ENCODE measurements at regions not wholly inside any gene's neighbourhood (a gene's known extent, or its start where the extent isn't known, plus 50 kb on each side); places are given as distances from the start of the nearest gene placed in this dataset.

DNA sequence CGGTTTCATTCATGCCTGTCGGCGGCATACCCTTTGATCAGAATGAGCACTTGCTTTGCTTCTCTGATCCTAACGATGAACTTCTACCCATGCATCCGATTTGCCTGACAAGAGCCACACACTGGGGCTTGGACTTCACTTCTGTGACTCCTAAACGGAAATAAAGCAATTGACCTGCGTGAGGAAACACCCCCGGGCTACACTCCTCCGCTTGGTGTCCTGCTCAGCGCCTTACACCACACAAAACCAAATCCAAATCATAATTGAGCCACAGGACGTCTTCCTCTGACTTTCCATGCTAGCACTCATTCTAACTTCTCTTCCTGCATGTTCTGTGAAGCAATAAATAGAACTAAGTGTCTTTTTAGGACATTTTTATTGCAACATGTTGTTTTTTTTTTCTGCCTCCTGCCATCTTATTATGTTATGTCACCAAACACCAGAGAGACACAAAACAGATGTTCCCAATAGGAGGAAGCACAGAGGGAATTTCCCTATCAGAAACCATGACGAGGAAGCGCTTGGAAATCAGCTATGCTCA lies 110.8 kb upstream of the FAM9B start:
- DNase-seq (ENCODE audit: low read depth in 1 of 2, low spot score in 1 of 2), result no peak
- Histone ChIP-seq H3K4me3 (replicated peaks; ENCODE audit: insufficient read depth, low read length) (no peak overlapping the region), H3K27me3 (ENCODE audit: insufficient read depth, poor library complexity, severe bottlenecking) (no peaks in the 10 kb centered on the region), H3K27ac (replicated peaks) (no peak overlapping the region)
- TF ChIP-seq REST (IDR thresholded peaks at IDR 0.05; ENCODE audit: insufficient replicate concordance, low read depth) (no peak), GABPA (IDR thresholded peaks at IDR 0.05; ENCODE audit: low read depth) (no peak), SPI1 (IDR thresholded peaks at IDR 0.05; ENCODE audit: borderline replicate concordance, low read depth) (no peak), POLR2AphosphoS5 (IDR thresholded peaks at IDR 0.05; ENCODE audit: low read depth) (no peak)
- TF ChIP-seq, protein P1, sequence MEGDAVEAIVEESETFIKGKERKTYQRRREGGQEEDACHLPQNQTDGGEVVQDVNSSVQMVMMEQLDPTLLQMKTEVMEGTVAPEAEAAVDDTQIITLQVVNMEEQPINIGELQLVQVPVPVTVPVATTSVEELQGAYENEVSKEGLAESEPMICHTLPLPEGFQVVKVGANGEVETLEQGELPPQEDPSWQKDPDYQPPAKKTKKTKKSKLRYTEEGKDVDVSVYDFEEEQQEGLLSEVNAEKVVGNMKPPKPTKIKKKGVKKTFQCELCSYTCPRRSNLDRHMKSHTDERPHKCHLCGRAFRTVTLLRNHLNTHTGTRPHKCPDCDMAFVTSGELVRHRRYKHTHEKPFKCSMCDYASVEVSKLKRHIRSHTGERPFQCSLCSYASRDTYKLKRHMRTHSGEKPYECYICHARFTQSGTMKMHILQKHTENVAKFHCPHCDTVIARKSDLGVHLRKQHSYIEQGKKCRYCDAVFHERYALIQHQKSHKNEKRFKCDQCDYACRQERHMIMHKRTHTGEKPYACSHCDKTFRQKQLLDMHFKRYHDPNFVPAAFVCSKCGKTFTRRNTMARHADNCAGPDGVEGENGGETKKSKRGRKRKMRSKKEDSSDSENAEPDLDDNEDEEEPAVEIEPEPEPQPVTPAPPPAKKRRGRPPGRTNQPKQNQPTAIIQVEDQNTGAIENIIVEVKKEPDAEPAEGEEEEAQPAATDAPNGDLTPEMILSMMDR (IDR thresholded peaks at IDR 0.05; ENCODE audit: insufficient read depth, low read length), result no peak

DNA sequence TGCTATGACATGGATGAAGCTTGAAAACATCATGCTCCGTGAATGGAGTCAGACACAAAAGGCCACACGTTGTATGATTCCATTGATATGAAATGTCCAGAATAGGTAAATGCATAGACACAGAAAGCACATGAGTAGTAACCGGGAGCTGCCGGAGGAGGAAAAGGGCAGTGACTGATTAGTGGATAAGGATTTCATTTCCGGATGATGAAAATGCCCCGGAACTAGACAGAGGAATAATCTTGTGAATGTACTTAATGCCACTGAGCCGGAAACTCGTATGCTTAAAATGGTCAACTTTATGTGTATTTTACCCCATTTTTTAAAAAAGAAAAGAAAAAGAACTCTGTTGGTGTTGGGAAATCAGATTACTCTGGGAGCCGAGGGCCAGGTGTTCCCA lies 112.7 kb upstream of the FAM9B start:
- TF ChIP-seq REST (IDR thresholded peaks at IDR 0.05; ENCODE audit: insufficient replicate concordance, low read depth) (no peak), GABPA (IDR thresholded peaks at IDR 0.05; ENCODE audit: low read depth) (no peak), POLR2AphosphoS5 (IDR thresholded peaks at IDR 0.05; ENCODE audit: low read depth) (no peak), SPI1 (IDR thresholded peaks at IDR 0.05; ENCODE audit: borderline replicate concordance, low read depth) (no peak)
- TF ChIP-seq, protein P1 (IDR thresholded peaks at IDR 0.05; ENCODE audit: insufficient read depth, low read length), result no peak
- no peak for DNase-seq (ENCODE audit: low read depth in 1 of 2, low spot score in 1 of 2)
- Histone ChIP-seq H3K27ac (replicated peaks) (no peak overlapping the region), H3K27me3 (ENCODE audit: insufficient read depth, poor library complexity, severe bottlenecking) (no peaks in the 10 kb centered on the region), H3K4me3 (replicated peaks; ENCODE audit: insufficient read depth, low read length) (no peak overlapping the region)

DNA sequence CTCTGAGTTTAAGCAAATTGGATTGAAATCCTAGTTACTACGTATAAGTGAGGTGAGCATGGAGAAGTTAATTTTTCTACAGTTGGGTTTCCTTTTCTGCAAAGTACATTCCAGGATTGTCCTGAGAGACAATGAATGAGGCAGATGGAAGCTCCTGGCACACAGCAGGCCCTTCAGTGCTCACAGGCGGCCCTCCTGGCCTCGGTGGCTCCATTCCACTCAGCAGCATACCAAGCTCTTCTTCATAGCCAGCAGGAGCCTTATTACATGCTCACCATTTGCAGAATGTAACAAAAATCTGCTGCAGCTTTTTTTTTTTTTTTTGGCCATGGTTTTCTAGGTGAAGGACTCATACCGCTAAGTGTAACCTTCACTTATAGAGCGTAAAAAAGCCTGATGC lies 113.2 kb upstream of the FAM9B start:
- Histone ChIP-seq H3K27ac (replicated peaks) (no peak overlapping the region), H3K4me3 (replicated peaks; ENCODE audit: insufficient read depth, low read length) (no peak overlapping the region), H3K27me3 (ENCODE audit: insufficient read depth, poor library complexity, severe bottlenecking) (no peaks in the 10 kb centered on the region)
- TF ChIP-seq, protein P1 (IDR thresholded peaks at IDR 0.05; ENCODE audit: insufficient read depth, low read length), result no peak
- TF ChIP-seq POLR2AphosphoS5 (IDR thresholded peaks at IDR 0.05; ENCODE audit: low read depth) (no peak), GABPA (IDR thresholded peaks at IDR 0.05; ENCODE audit: low read depth) (no peak), SPI1 (IDR thresholded peaks at IDR 0.05; ENCODE audit: borderline replicate concordance, low read depth) (no peak), REST (IDR thresholded peaks at IDR 0.05; ENCODE audit: insufficient replicate concordance, low read depth) (no peak)
- DNase-seq (ENCODE audit: low read depth in 1 of 2, low spot score in 1 of 2), result no peak
